LNCaP clone FGC (cell line): ENCODE measurements at regions not wholly inside any gene's neighbourhood (a gene's known extent, or its start where the extent isn't known, plus 50 kb on each side); places are given as distances from the start of the nearest gene placed in this dataset.
A peak's percentile ranks its signal among the peaks of the same experiment; 100 is the strongest.

Experiments used
- DNase-seq: peaks from one replicate; pipeline ENCODE4 v3.0.0-alpha.2; 2011; ENCODE audit warnings: low read depth
- H3K4me3 ChIP-seq: 2 replicates; pipeline ENCODE4 v1.5.1; 2011; ENCODE audit warnings: mild to moderate bottlenecking, low read depth, low read length, control low read depth
- TF ChIP-seq, protein P1 (sequence below): IDR thresholded peaks from 2 replicates; pipeline ENCODE4 v1.5.1; 2012; ENCODE audit warnings: mild to moderate bottlenecking; ENCODE audit not compliant: control insufficient read depth, insufficient read depth; ENCODE audit errors: extremely low read depth

- TF ChIP-seq, protein P1, sequence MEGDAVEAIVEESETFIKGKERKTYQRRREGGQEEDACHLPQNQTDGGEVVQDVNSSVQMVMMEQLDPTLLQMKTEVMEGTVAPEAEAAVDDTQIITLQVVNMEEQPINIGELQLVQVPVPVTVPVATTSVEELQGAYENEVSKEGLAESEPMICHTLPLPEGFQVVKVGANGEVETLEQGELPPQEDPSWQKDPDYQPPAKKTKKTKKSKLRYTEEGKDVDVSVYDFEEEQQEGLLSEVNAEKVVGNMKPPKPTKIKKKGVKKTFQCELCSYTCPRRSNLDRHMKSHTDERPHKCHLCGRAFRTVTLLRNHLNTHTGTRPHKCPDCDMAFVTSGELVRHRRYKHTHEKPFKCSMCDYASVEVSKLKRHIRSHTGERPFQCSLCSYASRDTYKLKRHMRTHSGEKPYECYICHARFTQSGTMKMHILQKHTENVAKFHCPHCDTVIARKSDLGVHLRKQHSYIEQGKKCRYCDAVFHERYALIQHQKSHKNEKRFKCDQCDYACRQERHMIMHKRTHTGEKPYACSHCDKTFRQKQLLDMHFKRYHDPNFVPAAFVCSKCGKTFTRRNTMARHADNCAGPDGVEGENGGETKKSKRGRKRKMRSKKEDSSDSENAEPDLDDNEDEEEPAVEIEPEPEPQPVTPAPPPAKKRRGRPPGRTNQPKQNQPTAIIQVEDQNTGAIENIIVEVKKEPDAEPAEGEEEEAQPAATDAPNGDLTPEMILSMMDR = no peak
- DNase-seq = no peak
- H3K4me3 ChIP-seq = no peak overlapping the region
These were observed 855.6 kb upstream of the PIK3C3 start for GRCh38 chr18:41099451-41099850.

GRCh38 chr18:41096504-41096903 is 858.5 kb upstream of the PIK3C3 start:
- peak; percentile 36 for DNase-seq
- TF ChIP-seq, protein P1 = peak; percentile 61

DNA sequence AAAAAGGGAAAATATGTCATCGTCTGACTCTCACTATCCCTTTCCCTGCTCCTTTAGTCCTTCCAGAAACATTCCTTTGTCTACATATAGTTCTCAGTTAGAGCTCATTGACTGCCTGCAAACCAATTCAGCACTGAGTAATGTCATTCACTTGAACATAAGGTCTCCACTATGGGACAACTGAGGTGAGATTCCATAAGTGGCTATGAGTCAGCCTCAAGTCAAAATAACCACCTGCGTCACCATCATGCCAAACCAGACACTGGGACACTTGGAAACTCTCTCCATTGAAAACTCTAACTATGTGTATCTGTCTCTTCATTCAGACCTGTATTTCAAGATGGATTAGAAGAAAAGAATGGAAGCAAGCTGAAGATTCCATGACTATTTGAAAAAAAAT is 878.0 kb upstream of the PIK3C3 start:
- no peak for DNase-seq
- H3K4me3 ChIP-seq = no peak overlapping the region
- TF ChIP-seq, protein P1 = no peak

More at GRCh38 chr18:41096504-41096903, 858.5 kb upstream of the PIK3C3 start:
- H3K4me3 ChIP-seq = no peak overlapping the region

GRCh38 chr18:41075212-41075611 is 879.8 kb upstream of the PIK3C3 start:
- TF ChIP-seq, protein P1 = no peak
- no peak overlapping the region for H3K4me3 ChIP-seq
- no peak for DNase-seq

DNA sequence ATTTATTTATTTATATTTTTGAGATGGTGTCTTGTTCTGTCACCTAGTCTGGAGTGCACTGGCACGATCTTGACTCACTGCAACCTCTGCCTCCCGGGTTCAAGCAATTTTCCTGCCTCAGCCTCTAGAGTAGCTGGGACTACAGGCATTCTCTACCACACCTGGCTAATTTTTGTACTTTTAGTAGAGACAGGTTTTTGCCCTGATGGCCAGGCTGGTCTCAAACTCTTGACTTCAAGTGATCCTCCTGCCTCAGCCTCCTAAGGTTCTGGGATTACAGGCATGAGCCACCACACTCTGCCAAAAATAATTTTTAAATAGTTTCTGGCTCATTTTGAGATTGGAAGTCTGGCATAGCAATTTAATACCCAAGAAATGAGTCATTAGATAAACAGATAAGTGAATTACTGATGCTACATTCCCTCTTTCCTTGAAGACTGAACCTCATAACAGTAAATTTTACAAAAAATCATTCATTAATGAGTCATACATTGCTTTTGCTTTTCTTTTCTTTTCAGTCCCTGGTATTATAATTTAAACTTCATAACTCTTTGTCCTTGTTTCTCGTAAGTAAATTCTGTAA is 881.6 kb upstream of the PIK3C3 start:
- TF ChIP-seq, protein P1 = no peak
- no peak for DNase-seq

DNA sequence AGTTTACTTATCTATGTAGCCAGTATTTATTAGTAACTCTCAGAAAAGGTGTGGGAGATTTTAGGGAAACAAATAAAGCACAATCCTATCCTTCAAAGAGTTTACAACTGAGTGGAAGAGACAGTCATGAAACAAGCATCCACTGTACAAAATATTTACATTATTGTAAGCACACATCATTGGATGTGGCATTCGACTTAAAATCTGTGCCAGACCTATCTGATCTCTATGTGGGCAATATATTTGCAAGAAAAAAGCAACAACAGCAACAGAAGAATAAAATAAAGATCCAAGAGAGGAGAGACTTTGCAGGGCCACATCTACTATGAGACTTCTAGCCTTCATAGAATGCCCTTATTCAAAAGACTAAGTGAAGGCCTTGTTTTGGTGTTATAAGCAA is 882.1 kb upstream of the PIK3C3 start:
- DNase-seq = no peak
- TF ChIP-seq, protein P1 = no peak
- H3K4me3 ChIP-seq = no peak overlapping the region

More for the DNA sequence above, 881.6 kb upstream of the PIK3C3 start:
- H3K4me3 ChIP-seq = no peak overlapping the region

GRCh38 chr18:41071826-41072225 is 883.2 kb upstream of the PIK3C3 start:
- TF ChIP-seq, protein P1 = no peak
- H3K4me3 ChIP-seq = no peak overlapping the region
- no peak for DNase-seq
